SK-N-SH (cell line): ENCODE measurements at regions not wholly inside any gene's neighbourhood (a gene's known extent, or its start where the extent isn't known, plus 50 kb on each side); places are given as distances from the start of the nearest gene placed in this dataset.

ENCODE experiments used
- CTCF ChIA-PET: fragments of 300-600, 350-600 bp; formaldehyde crosslinking; extraction: SDS; loops from one replicate; lab custom pipeline; 2021; lab: Yijun Ruan, JAX
- POLR2A ChIA-PET: fragments of 350-600 bp; sonication (Branson Sonifier 250); formaldehyde crosslinking; extraction: SDS; loops from one replicate; lab custom pipeline; 2020; ENCODE audit warnings: antibody characterized with exemption, inconsistent platforms; lab: Yijun Ruan, JAX
- DNase-seq: peaks from one replicate; pipeline ENCODE4 v3.0.0; 2012
- H2AFZ ChIP-seq: fragments of 200-600 bp; sonication (generic); 2 replicates; pipeline ENCODE4 v1.8.1; 2016; ENCODE audit warnings: antibody characterized with exemption, mild to moderate bottlenecking, low read depth
- H3F3A ChIP-seq: fragments of 200-600 bp; sonication (generic); replicated peaks from 2 replicates; pipeline ENCODE3; 2016; ENCODE audit warnings: antibody characterized with exemption, mild to moderate bottlenecking; ENCODE audit not compliant: insufficient read depth
- H3K27ac ChIP-seq, 2 experiments: fragments of 200-500 bp in 1 of 2; fragments of 200-600 bp in 1 of 2; sonication (Bioruptor generic) in 1 of 2; sonication (generic), shearing (Covaris generic) in 1 of 2; 2 replicates each; pipeline versions ENCODE4 v1.5.1 to v1.6.1; 2014 to 2016; ENCODE audit warnings: low read depth in 2 of 2, inconsistent platforms in 1 of 2, low read length in 1 of 2, mild to moderate bottlenecking in 1 of 2, mixed read lengths in 1 of 2
- H3K27me3 ChIP-seq: fragments of 200-600 bp; sonication (generic), shearing (Covaris generic); 2 replicates; pipeline ENCODE4 v1.6.1; 2016; ENCODE audit warnings: mixed run types; ENCODE audit not compliant: insufficient read depth
- H3K36me3 ChIP-seq, 2 experiments: fragments of 200-500 bp in 1 of 2; fragments of 200-600 bp in 1 of 2; sonication (Bioruptor generic) in 1 of 2; sonication (generic) in 1 of 2; replicated peaks in 1 of 2; 2 replicates each; pipeline versions ENCODE3 to v1.5.1; 2014 to 2016; ENCODE audit warnings: low read length in 1 of 2, mild to moderate bottlenecking in 1 of 2; ENCODE audit not compliant: insufficient read depth in 2 of 2, control insufficient read depth in 1 of 2
- H3K4me1 ChIP-seq, 2 experiments: fragments of 200-500 bp in 1 of 2; fragments of 200-600 bp in 1 of 2; sonication (Bioruptor generic) in 1 of 2; sonication (generic), shearing (Covaris generic) in 1 of 2; 2 replicates each; pipeline versions ENCODE4 v1.5.1 to v1.6.1; 2014 to 2016; ENCODE audit warnings: low read depth in 1 of 2, low read length in 1 of 2, mixed run types in 1 of 2; ENCODE audit not compliant: insufficient read depth in 2 of 2, control insufficient read depth in 1 of 2
- H3K4me2 ChIP-seq: fragments of 200-600 bp; sonication (generic), shearing (Covaris generic); 2 replicates; pipeline ENCODE4 v1.6.1; 2017; ENCODE audit warnings: mixed run types
- H3K4me3 ChIP-seq, 2 experiments: fragments of 200-500 bp in 1 of 2; fragments of 200-600 bp in 1 of 2; sonication (Bioruptor generic) in 1 of 2; sonication (generic), shearing (Covaris generic) in 1 of 2; 2 replicates each; pipeline versions ENCODE4 v1.5.1 to v1.8.1; 2014 to 2016; ENCODE audit warnings: low read depth in 2 of 2, inconsistent platforms in 1 of 2, low read length in 1 of 2, mild to moderate bottlenecking in 1 of 2, mixed read lengths in 1 of 2, moderate library complexity in 1 of 2
- H3K79me2 ChIP-seq: fragments of 200-600 bp; sonication (generic); 2 replicates; pipeline ENCODE4 v1.8.1; 2017; ENCODE audit warnings: mild to moderate bottlenecking; ENCODE audit not compliant: insufficient read depth
- H3K9ac ChIP-seq: fragments of 200-600 bp; sonication (generic); 2 replicates; pipeline ENCODE4 v1.6.1; 2017; ENCODE audit warnings: mixed run types
- H3K9me2 ChIP-seq: fragments of 200-600 bp; sonication (generic); 2 replicates; pipeline ENCODE4 v1.6.1; 2017; ENCODE audit warnings: mixed run types
- H3K9me3 ChIP-seq: fragments of 200-600 bp; sonication (generic); 2 replicates; pipeline ENCODE4 v1.6.1; 2017; ENCODE audit warnings: mixed run types, mild to moderate bottlenecking, moderate library complexity
- H4K20me1 ChIP-seq: fragments of 200-600 bp; sonication (generic); 2 replicates; pipeline ENCODE4 v1.6.1; 2017; ENCODE audit warnings: mild to moderate bottlenecking, mixed run types; ENCODE audit not compliant: insufficient read depth
- CHD2 ChIP-seq: fragments of 150-350 bp; IDR thresholded peaks from 2 replicates; pipeline ENCODE4 v1.6.1; 2018; ENCODE audit warnings: low read length; ENCODE audit not compliant: partially characterized antibody
- EP300 ChIP-seq, 2 experiments: IDR thresholded peaks; 2 replicates each; pipeline versions ENCODE4 v1.4.0 to v1.6.1; 2012; ENCODE audit warnings: borderline replicate concordance in 1 of 2, low read depth in 1 of 2, low read length in 1 of 2
- EZH2phosphoT487 ChIP-seq: fragments of 200-600 bp; sonication (generic); IDR thresholded peaks from 2 replicates; pipeline ENCODE4 v1.6.1; 2017; ENCODE audit warnings: low read depth, mixed run types, mild to moderate bottlenecking, antibody characterized with exemption, moderate library complexity, borderline replicate concordance
- FOSL2 ChIP-seq: IDR thresholded peaks from 2 replicates; pipeline ENCODE4 v1.4.0; 2012; ENCODE audit warnings: low read depth, mild to moderate bottlenecking, moderate library complexity, borderline replicate concordance
- GABPA ChIP-seq: IDR thresholded peaks from 2 replicates; pipeline ENCODE4 v1.4.0; 2012; ENCODE audit warnings: low read depth, mild to moderate bottlenecking
- IRF3 ChIP-seq: fragments of 150-350 bp; IDR thresholded peaks from 2 replicates; pipeline ENCODE4 v1.6.1; 2016; ENCODE audit warnings: mild to moderate bottlenecking, low read depth, low read length
- MAX ChIP-seq: IDR thresholded peaks from 2 replicates; pipeline ENCODE4 v1.4.0; 2012; ENCODE audit warnings: low read depth
- RAD21 ChIP-seq: IDR thresholded peaks from 2 replicates; pipeline ENCODE4 v1.6.1; 2012; ENCODE audit warnings: mild to moderate bottlenecking, low read length
- RCOR1 ChIP-seq: fragments of 150-350 bp; IDR thresholded peaks from 2 replicates; pipeline ENCODE4 v1.6.1; 2017; ENCODE audit warnings: antibody characterized with exemption, low read length
- RFX5 ChIP-seq: IDR thresholded peaks from 2 replicates; pipeline ENCODE4 v1.6.1; 2012; ENCODE audit warnings: mild to moderate bottlenecking, improper control_type of control experiment, low read length
- SIN3A ChIP-seq: IDR thresholded peaks from 2 replicates; pipeline ENCODE4 v1.6.1; 2012; ENCODE audit warnings: low read depth, mild to moderate bottlenecking, low read length, moderate library complexity, borderline replicate concordance
- TAF1 ChIP-seq: IDR thresholded peaks from 2 replicates; pipeline ENCODE4 v1.6.1; 2012; ENCODE audit warnings: low read depth, mild to moderate bottlenecking, low read length, moderate library complexity, borderline replicate concordance
- TCF12 ChIP-seq: IDR thresholded peaks from 2 replicates; pipeline ENCODE4 v1.4.0; 2012
- WGBS: methylation state at CpG from one replicate; pipeline ENCODE4 v1.1.6; 2017; ENCODE audit warnings: low lambda C conversion rate; 5-methylcytosine and 5-hydroxymethylcytosine counted together
- TF ChIP-seq, protein P1 (sequence below): fragments of 200-600 bp; sonication (generic); IDR thresholded peaks from 2 replicates; pipeline ENCODE4 v1.6.1; 2017; ENCODE audit warnings: antibody characterized with exemption, mild to moderate bottlenecking, moderate library complexity
- TF ChIP-seq, protein P2 (sequence below): IDR thresholded peaks from 2 replicates; pipeline ENCODE4 v1.6.1; 2012; ENCODE audit warnings: mild to moderate bottlenecking, low read depth, low read length, moderate library complexity

DNA sequence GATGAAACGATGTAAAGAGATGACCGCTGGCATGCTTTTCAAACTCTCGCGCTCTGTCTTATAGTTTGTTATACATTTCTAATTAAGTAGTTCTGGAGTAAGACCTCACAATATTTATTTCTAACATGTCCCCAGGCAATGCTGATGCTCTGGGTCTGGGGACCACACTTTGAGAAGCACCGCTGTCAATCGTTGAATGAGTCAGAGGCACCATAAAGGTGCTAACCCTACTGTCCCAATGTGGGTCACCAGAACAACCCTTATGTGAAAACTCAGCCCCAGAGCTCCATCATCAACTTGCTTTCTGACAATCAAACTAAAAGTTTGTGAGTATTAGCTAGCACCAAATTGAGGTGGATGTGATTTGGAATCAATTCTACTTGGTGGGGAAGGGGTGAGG, 284.1 kb upstream of the PRKCQ start:
- Histone ChIP-seq H3K9me3 (no peaks in the 10 kb centered on the region), H3K9ac (no peak overlapping the region)
- TF ChIP-seq EP300 (IDR thresholded peaks at IDR 0.05; ENCODE audit: borderline replicate concordance in 1 of 2, low read depth in 1 of 2, low read length in 1 of 2) = no peak
- TF ChIP-seq, all 33 proteins: peak for 0
- no peaks in the 10 kb centered on the region for H3K79me2 ChIP-seq
- no peaks in the 10 kb centered on the region for H3K27me3 ChIP-seq
- ChIA-PET POLR2A (no interaction called here), CTCF (interaction anchor here (0.6 kb wide), 1 partner anchor 55 kb away, joined by 3 read pairs; no protein-coding TSS in a partner anchor)
- no peak overlapping the region for H3K27ac ChIP-seq
- no peaks in the 10 kb centered on the region for H3K4me1 ChIP-seq
- no peak overlapping the region for H3K4me3 ChIP-seq
- no peaks in the 10 kb centered on the region for H3K36me3 ChIP-seq
- no peak overlapping the region for H3K4me2 ChIP-seq
- 45% methylated on average over 6 of the region's 6 CpGs for WGBS
- H3F3A ChIP-seq = no peaks in the 10 kb centered on the region
- no peak overlapping the region for H2AFZ ChIP-seq
- H4K20me1 ChIP-seq = no peaks in the 10 kb centered on the region
- H3K9me2 ChIP-seq = no peaks in the 10 kb centered on the region
- DNase-seq = no peak

GRCh38 chr10:6863381-6863780, 283.3 kb upstream of the PRKCQ start:
- H4K20me1 ChIP-seq = no peaks in the 10 kb centered on the region
- CTCF ChIA-PET = no interaction called here
- TF ChIP-seq EP300 (IDR thresholded peaks at IDR 0.05; ENCODE audit: borderline replicate concordance in 1 of 2, low read depth in 1 of 2, low read length in 1 of 2) (no peak), GABPA (no peak), TCF12 (no peak), IRF3 (no peak), RFX5 (no peak), RAD21 (no peak)
- TF ChIP-seq, all 33 proteins: peak for 0
- Histone ChIP-seq H3F3A (no peaks in the 10 kb centered on the region), H3K27ac (no peak overlapping the region), H3K9me3 (no peaks in the 10 kb centered on the region), H3K36me3 (no peaks in the 10 kb centered on the region), H3K27me3 (no peaks in the 10 kb centered on the region), H3K9me2 (no peaks in the 10 kb centered on the region), H3K4me2 (no peak overlapping the region), H3K4me1 (no peaks in the 10 kb centered on the region), H3K9ac (no peak overlapping the region), H3K79me2 (no peaks in the 10 kb centered on the region), H2AFZ (no peak overlapping the region), H3K4me3 (no peak overlapping the region)
- 18% methylated on average over 1 of the region's 1 CpG for WGBS
- DNase-seq = no peak
- POLR2A ChIA-PET = no interaction called here

DNA sequence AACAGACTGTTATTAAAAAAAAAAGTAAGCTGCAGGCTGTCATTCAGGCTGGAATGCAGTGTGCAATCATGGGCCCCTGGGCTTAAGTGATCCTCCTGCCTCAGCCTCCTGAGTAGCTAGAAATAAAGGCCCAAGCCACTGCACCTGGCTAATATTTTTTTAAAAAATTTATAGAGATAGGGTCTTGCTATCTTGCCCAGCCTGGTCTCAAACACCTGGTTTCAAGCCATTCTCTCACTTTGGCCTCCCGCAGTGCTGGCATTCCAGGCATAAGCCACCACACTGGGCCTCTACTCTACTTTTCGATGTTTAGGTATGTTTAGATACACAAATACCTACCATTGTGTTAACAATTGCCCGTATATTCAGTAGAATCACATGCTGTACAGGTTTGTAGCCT, 270.4 kb upstream of the PRKCQ start:
- H3K9ac ChIP-seq = no peak overlapping the region
- H2AFZ ChIP-seq = no peak overlapping the region
- no peaks in the 10 kb centered on the region for H3K79me2 ChIP-seq
- H4K20me1 ChIP-seq = no peaks in the 10 kb centered on the region
- no peaks in the 10 kb centered on the region for H3K4me1 ChIP-seq
- no peaks in the 10 kb centered on the region for H3K27me3 ChIP-seq
- H3K27ac ChIP-seq = no peak overlapping the region
- no peaks in the 10 kb centered on the region for H3K9me3 ChIP-seq
- ChIA-PET POLR2A (no interaction called here), CTCF (no interaction called here)
- H3K9me2 ChIP-seq = no peaks in the 10 kb centered on the region
- no peak overlapping the region for H3K4me2 ChIP-seq
- WGBS = 47% methylated on average over 3 of the region's 3 CpGs
- DNase-seq = no peak
- no peaks in the 10 kb centered on the region for H3F3A ChIP-seq
- H3K36me3 ChIP-seq = no peaks in the 10 kb centered on the region
- H3K4me3 ChIP-seq = no peak overlapping the region
- TF ChIP-seq RCOR1 (no peak), TCF12 (no peak), EZH2phosphoT487 (no peak), FOSL2 (no peak), EP300 (IDR thresholded peaks at IDR 0.05; ENCODE audit: borderline replicate concordance in 1 of 2, low read depth in 1 of 2, low read length in 1 of 2) (no peak), RAD21 (no peak), CHD2 (no peak), TAF1 (no peak), SIN3A (no peak), MAX (no peak)
- TF ChIP-seq, protein P1, sequence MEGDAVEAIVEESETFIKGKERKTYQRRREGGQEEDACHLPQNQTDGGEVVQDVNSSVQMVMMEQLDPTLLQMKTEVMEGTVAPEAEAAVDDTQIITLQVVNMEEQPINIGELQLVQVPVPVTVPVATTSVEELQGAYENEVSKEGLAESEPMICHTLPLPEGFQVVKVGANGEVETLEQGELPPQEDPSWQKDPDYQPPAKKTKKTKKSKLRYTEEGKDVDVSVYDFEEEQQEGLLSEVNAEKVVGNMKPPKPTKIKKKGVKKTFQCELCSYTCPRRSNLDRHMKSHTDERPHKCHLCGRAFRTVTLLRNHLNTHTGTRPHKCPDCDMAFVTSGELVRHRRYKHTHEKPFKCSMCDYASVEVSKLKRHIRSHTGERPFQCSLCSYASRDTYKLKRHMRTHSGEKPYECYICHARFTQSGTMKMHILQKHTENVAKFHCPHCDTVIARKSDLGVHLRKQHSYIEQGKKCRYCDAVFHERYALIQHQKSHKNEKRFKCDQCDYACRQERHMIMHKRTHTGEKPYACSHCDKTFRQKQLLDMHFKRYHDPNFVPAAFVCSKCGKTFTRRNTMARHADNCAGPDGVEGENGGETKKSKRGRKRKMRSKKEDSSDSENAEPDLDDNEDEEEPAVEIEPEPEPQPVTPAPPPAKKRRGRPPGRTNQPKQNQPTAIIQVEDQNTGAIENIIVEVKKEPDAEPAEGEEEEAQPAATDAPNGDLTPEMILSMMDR = no peak
- TF ChIP-seq, protein P2, sequence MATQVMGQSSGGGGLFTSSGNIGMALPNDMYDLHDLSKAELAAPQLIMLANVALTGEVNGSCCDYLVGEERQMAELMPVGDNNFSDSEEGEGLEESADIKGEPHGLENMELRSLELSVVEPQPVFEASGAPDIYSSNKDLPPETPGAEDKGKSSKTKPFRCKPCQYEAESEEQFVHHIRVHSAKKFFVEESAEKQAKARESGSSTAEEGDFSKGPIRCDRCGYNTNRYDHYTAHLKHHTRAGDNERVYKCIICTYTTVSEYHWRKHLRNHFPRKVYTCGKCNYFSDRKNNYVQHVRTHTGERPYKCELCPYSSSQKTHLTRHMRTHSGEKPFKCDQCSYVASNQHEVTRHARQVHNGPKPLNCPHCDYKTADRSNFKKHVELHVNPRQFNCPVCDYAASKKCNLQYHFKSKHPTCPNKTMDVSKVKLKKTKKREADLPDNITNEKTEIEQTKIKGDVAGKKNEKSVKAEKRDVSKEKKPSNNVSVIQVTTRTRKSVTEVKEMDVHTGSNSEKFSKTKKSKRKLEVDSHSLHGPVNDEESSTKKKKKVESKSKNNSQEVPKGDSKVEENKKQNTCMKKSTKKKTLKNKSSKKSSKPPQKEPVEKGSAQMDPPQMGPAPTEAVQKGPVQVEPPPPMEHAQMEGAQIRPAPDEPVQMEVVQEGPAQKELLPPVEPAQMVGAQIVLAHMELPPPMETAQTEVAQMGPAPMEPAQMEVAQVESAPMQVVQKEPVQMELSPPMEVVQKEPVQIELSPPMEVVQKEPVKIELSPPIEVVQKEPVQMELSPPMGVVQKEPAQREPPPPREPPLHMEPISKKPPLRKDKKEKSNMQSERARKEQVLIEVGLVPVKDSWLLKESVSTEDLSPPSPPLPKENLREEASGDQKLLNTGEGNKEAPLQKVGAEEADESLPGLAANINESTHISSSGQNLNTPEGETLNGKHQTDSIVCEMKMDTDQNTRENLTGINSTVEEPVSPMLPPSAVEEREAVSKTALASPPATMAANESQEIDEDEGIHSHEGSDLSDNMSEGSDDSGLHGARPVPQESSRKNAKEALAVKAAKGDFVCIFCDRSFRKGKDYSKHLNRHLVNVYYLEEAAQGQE = no peak
